ENCODE measurements at regions not wholly inside any gene's neighbourhood (a gene's known extent, or its start where the extent isn't known, plus 50 kb on each side); places are given as distances from the start of the nearest gene placed in this dataset.

- no peaks in the 10 kb centered on the region for H3K27me3 ChIP-seq (replicated peaks)
- TF ChIP-seq, protein P1, sequence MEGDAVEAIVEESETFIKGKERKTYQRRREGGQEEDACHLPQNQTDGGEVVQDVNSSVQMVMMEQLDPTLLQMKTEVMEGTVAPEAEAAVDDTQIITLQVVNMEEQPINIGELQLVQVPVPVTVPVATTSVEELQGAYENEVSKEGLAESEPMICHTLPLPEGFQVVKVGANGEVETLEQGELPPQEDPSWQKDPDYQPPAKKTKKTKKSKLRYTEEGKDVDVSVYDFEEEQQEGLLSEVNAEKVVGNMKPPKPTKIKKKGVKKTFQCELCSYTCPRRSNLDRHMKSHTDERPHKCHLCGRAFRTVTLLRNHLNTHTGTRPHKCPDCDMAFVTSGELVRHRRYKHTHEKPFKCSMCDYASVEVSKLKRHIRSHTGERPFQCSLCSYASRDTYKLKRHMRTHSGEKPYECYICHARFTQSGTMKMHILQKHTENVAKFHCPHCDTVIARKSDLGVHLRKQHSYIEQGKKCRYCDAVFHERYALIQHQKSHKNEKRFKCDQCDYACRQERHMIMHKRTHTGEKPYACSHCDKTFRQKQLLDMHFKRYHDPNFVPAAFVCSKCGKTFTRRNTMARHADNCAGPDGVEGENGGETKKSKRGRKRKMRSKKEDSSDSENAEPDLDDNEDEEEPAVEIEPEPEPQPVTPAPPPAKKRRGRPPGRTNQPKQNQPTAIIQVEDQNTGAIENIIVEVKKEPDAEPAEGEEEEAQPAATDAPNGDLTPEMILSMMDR (IDR thresholded peaks at IDR 0.05; ENCODE audit: low read depth, low read length, missing control alignments), result no peak
- in situ Hi-C loops (cut with HindIII; ENCODE audit: low pct_ligation_motif_present, low sequenced_read_pairs), result no loop called here
- DNase-seq, result no peak
- H3K4me3 ChIP-seq (ENCODE audit: low read depth, low read length), result no peak overlapping the region
- no peak overlapping the region for H3K27ac ChIP-seq
- H3K36me3 ChIP-seq (replicated peaks), result no peaks in the 10 kb centered on the region
Measured at GRCh38 chr12:126389220-126389841, 1324.1 kb downstream of the AACS start.

DNA sequence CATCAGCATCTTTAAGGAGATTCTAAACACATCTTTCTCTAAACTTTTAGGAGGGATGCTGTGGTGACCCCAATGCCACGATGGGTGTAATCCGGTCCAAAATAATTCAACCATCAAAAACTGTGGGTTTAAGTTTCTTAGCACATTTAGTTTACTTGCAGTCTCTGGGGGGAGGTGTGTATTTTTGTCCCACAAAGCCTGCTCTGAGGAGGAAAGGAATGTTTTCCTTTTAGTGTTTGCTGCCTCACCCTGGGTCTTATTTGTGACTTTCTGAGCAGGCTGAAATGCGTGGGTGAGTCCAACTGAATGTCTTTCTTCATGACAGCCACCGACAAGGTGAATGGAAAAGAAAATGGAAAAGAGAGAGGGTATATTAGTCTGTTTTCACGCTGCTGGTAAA, 1324.7 kb downstream of the AACS start:
- Histone ChIP-seq H3K27ac (no peak overlapping the region), H3K27me3 (replicated peaks) (no peaks in the 10 kb centered on the region), H3K36me3 (replicated peaks) (no peaks in the 10 kb centered on the region), H3K4me3 (ENCODE audit: low read depth, low read length) (no peak overlapping the region)
- in situ Hi-C loops (cut with HindIII; ENCODE audit: low pct_ligation_motif_present, low sequenced_read_pairs), result no loop called here
- no peak for DNase-seq
- TF ChIP-seq, protein P1 (IDR thresholded peaks at IDR 0.05; ENCODE audit: low read depth, low read length, missing control alignments), result no peak

- H3K27ac ChIP-seq, result no peak overlapping the region
- TF ChIP-seq, protein P1 (IDR thresholded peaks at IDR 0.05; ENCODE audit: low read depth, low read length, missing control alignments), result no peak
- no peaks in the 10 kb centered on the region for H3K27me3 ChIP-seq (replicated peaks)
- no peak for DNase-seq
- H3K4me3 ChIP-seq (ENCODE audit: low read depth, low read length), result no peak overlapping the region
- H3K36me3 ChIP-seq (replicated peaks), result no peaks in the 10 kb centered on the region
- in situ Hi-C loops (cut with HindIII; ENCODE audit: low pct_ligation_motif_present, low sequenced_read_pairs), result no loop called here
Measured at GRCh38 chr12:126390969-126391566, 1325.8 kb downstream of the AACS start.

DNA sequence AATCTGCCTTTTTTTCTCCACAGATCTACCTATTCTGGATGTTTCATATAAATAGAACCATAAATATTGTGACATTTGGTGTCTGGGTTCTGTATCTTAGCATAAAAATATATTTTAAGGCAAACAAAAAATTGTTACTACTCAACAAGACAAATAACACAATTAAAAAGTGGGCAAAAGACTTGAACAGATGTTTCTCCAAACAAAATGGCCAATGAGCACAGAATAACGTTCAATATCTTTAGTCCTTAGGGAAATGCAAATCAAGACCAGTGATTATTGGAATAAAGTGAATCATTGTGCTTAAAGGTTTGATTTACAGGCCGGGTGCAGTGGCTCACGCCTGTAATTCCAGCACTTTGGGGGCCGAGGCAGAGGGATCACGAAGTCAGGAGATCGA, 1331.3 kb downstream of the AACS start:
- TF ChIP-seq, protein P1 (IDR thresholded peaks at IDR 0.05; ENCODE audit: low read depth, low read length, missing control alignments), result no peak
- in situ Hi-C loops (cut with HindIII; ENCODE audit: low pct_ligation_motif_present, low sequenced_read_pairs), result no loop called here
- no peak overlapping the region for H3K27ac ChIP-seq
- no peaks in the 10 kb centered on the region for H3K27me3 ChIP-seq (replicated peaks)
- DNase-seq, result no peak
- no peaks in the 10 kb centered on the region for H3K36me3 ChIP-seq (replicated peaks)
- H3K4me3 ChIP-seq (ENCODE audit: low read depth, low read length), result no peak overlapping the region

DNA sequence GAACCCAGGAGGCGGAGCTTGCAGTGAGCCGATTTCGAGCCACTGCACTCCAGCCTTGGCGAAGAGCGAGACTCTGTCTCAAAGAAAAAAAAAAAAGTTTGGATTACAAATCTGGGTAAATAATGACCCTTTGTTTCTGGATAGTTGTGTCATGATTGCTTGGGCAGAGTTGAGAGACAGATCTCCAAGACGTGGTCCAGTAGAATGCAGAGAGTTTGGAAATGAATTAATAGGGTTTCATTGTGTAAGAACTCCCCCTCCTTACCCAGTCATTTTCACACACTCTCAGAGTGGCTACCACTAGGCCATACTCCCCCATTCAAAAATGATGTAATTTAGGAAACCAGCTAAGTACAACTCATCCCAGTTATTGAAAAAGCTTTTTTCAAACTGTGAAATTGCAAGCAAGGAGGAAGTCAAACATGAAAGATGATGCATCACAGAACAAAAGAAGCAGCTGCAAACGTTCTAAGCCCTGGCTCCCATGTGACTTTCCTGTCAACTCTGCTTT, 1331.9 kb downstream of the AACS start:
- TF ChIP-seq, protein P1 (IDR thresholded peaks at IDR 0.05; ENCODE audit: low read depth, low read length, missing control alignments), result no peak
- in situ Hi-C loops (cut with HindIII; ENCODE audit: low pct_ligation_motif_present, low sequenced_read_pairs), result no loop called here
- no peak for DNase-seq
- H3K27ac ChIP-seq, result no peak overlapping the region
- no peaks in the 10 kb centered on the region for H3K27me3 ChIP-seq (replicated peaks)
- H3K4me3 ChIP-seq (ENCODE audit: low read depth, low read length), result no peak overlapping the region
- no peaks in the 10 kb centered on the region for H3K36me3 ChIP-seq (replicated peaks)
